ENCODE measurements at regions not wholly inside any gene's neighbourhood (a gene's known extent, or its start where the extent isn't known, plus 50 kb on each side); places are given as distances from the start of the nearest gene placed in this dataset.

GRCh38 chr20:39751557-39752137 lies 789.5 kb downstream of the DHX35 start:
- DNase-seq (ENCODE audit: low read depth in 1 of 2, low spot score in 1 of 2) = no peak
- H3K4me3 ChIP-seq (replicated peaks; ENCODE audit: insufficient read depth, low read length) = no peak overlapping the region
- no peak for TF ChIP-seq REST (IDR thresholded peaks at IDR 0.05; ENCODE audit: insufficient replicate concordance, low read depth)
- no peak for TF ChIP-seq GABPA (IDR thresholded peaks at IDR 0.05; ENCODE audit: low read depth)
- TF ChIP-seq SPI1 (IDR thresholded peaks at IDR 0.05; ENCODE audit: borderline replicate concordance, low read depth) = no peak
- H3K27ac ChIP-seq (replicated peaks) = no peak overlapping the region
- H3K27me3 ChIP-seq (ENCODE audit: insufficient read depth, poor library complexity, severe bottlenecking) = no peaks in the 10 kb centered on the region

GRCh38 chr20:39745380-39745779 lies 783.2 kb downstream of the DHX35 start:
- Histone ChIP-seq H3K27ac (replicated peaks) (no peak overlapping the region), H3K4me3 (replicated peaks; ENCODE audit: insufficient read depth, low read length) (no peak overlapping the region), H3K27me3 (ENCODE audit: insufficient read depth, poor library complexity, severe bottlenecking) (no peaks in the 10 kb centered on the region)
- no peak for TF ChIP-seq SPI1 (IDR thresholded peaks at IDR 0.05; ENCODE audit: borderline replicate concordance, low read depth)
- no peak for TF ChIP-seq GABPA (IDR thresholded peaks at IDR 0.05; ENCODE audit: low read depth)
- TF ChIP-seq REST (IDR thresholded peaks at IDR 0.05; ENCODE audit: insufficient replicate concordance, low read depth) = no peak
- TF ChIP-seq POLR2AphosphoS5 (IDR thresholded peaks at IDR 0.05; ENCODE audit: low read depth) = no peak
- TF ChIP-seq CTCF (IDR thresholded peaks at IDR 0.05; ENCODE audit: insufficient read depth, low read length) = no peak
- no peak for DNase-seq (ENCODE audit: low read depth in 1 of 2, low spot score in 1 of 2)

GRCh38 chr20:39738651-39739050 lies 776.5 kb downstream of the DHX35 start:
- Histone ChIP-seq H3K27ac (replicated peaks) (no peak overlapping the region), H3K27me3 (ENCODE audit: insufficient read depth, poor library complexity, severe bottlenecking) (no peaks in the 10 kb centered on the region), H3K4me3 (replicated peaks; ENCODE audit: insufficient read depth, low read length) (no peak overlapping the region)
- no peak for DNase-seq (ENCODE audit: low read depth in 1 of 2, low spot score in 1 of 2)
- TF ChIP-seq REST (IDR thresholded peaks at IDR 0.05; ENCODE audit: insufficient replicate concordance, low read depth) = no peak
- no peak for TF ChIP-seq GABPA (IDR thresholded peaks at IDR 0.05; ENCODE audit: low read depth)
- no peak for TF ChIP-seq POLR2AphosphoS5 (IDR thresholded peaks at IDR 0.05; ENCODE audit: low read depth)
- TF ChIP-seq SPI1 (IDR thresholded peaks at IDR 0.05; ENCODE audit: borderline replicate concordance, low read depth) = no peak
- TF ChIP-seq CTCF (IDR thresholded peaks at IDR 0.05; ENCODE audit: insufficient read depth, low read length) = no peak
